ENCODE measurements at regions not wholly inside any gene's neighbourhood (a gene's known extent, or its start where the extent isn't known, plus 50 kb on each side); places are given as distances from the start of the nearest gene placed in this dataset.
"Not testable (repeated sequence)": the region's sequence is repeated elsewhere in the genome, so short reads cannot be mapped to it uniquely, and the experiment has no call there.

DNA sequence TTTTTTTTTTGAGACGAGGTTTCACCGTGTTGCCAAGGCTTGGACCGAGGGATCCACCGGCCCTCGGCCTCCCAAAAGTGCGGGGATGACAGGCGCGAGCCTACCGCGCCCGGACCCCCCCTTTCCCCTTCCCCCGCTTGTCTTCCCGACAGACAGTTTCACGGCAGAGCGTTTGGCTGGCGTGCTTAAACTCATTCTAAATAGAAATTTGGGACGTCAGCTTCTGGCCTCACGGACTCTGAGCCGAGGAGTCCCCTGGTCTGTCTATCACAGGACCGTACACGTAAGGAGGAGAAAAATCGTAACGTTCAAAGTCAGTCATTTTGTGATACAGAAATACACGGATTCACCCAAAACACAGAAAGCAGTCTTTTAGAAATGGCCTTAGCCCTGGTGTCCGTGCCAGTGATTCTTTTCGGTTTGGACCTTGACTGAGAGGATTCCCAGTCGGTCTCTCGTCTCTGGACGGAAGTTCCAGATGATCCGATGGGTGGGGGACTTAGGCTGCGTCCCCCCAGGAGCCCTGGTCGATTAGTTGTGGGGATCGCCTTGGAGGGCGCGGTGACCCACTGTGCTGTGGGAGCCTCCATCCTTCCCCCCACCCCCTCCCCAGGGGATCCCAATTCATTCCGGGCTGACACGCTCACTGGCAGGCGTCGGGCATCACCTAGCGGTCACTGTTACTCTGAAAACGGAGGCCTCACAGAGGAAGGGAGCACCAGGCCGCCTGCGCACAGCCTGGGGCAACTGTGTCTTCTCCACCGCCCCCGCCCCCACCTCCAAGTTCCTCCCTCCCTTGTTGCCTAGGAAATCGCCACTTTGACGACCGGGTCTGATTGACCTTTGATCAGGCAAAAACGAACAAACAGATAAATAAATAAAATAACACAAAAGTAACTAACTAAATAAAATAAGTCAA is 2276.4 kb upstream of the TPTE start:
- H3K4me3 Mint-ChIP-seq; H3K4me2 ChIP-seq (ENCODE audit: insufficient read depth, insufficient read length, low read length); H3K23me2 ChIP-seq (ENCODE audit: insufficient read length, low read depth, low read length, poor library complexity, severe bottlenecking); H3K18ac ChIP-seq (ENCODE audit: insufficient read length, low read depth, low read length); H3K27ac ChIP-seq (ENCODE audit: insufficient read length, low read depth, low read length); H2AK5ac ChIP-seq (ENCODE audit: insufficient read length, low read length); H3K4ac ChIP-seq (ENCODE audit: low read depth, low read length); H3K27me3 ChIP-seq (ENCODE audit: insufficient read depth, low read length); H3K14ac ChIP-seq (ENCODE audit: insufficient read depth, low read length); H2AFZ ChIP-seq (ENCODE audit: low read length); H4K5ac ChIP-seq (ENCODE audit: insufficient read length, low read depth, low read length); H2BK15ac ChIP-seq (ENCODE audit: low read depth, low read length); H3T11ph ChIP-seq (ENCODE audit: low read length); H3K27ac Mint-ChIP-seq; H2BK20ac ChIP-seq (ENCODE audit: low read depth, low read length, poor library complexity, severe bottlenecking); H2BK12ac ChIP-seq (ENCODE audit: insufficient read length, low read depth, low read length); H3K79me2 ChIP-seq (ENCODE audit: insufficient read depth, low read length); H3K36me3 Mint-ChIP-seq (ENCODE audit: insufficient read depth in 1 of 3, low read depth in 3 of 3); H2BK5ac ChIP-seq (ENCODE audit: insufficient read length, low read length); H3K4me1 Mint-ChIP-seq; H2BK120ac ChIP-seq (ENCODE audit: low read depth, low read length, poor library complexity, severe bottlenecking); H3K56ac ChIP-seq (ENCODE audit: insufficient read length, low read depth, low read length); H3K23ac ChIP-seq (ENCODE audit: insufficient read length, low read depth, low read length); H3K4me1 ChIP-seq (ENCODE audit: insufficient read depth, low read length); H3K9me3 ChIP-seq (ENCODE audit: control insufficient read depth, low read depth, low read length); H4K91ac ChIP-seq (ENCODE audit: insufficient read length, low read depth, low read length); H4K8ac ChIP-seq (replicated peaks; ENCODE audit: insufficient read length, low read depth, low read length); H4K20me1 ChIP-seq (ENCODE audit: control insufficient read depth, insufficient read depth, insufficient read length); H3K27me3 Mint-ChIP-seq (ENCODE audit: low read depth); H3K79me1 ChIP-seq (ENCODE audit: insufficient read depth, low read depth, low read length, poor library complexity, severe bottlenecking); H3K9ac ChIP-seq (ENCODE audit: extremely low read depth, insufficient read length, low read length); H3K9me3 Mint-ChIP-seq; DNase-seq: not testable (repeated sequence)
- no CpG with 5 or more reads among the region's 49 CpGs for WGBS (ENCODE audit: extremely low coverage, insufficient read length, low lambda C conversion rate)

DNA sequence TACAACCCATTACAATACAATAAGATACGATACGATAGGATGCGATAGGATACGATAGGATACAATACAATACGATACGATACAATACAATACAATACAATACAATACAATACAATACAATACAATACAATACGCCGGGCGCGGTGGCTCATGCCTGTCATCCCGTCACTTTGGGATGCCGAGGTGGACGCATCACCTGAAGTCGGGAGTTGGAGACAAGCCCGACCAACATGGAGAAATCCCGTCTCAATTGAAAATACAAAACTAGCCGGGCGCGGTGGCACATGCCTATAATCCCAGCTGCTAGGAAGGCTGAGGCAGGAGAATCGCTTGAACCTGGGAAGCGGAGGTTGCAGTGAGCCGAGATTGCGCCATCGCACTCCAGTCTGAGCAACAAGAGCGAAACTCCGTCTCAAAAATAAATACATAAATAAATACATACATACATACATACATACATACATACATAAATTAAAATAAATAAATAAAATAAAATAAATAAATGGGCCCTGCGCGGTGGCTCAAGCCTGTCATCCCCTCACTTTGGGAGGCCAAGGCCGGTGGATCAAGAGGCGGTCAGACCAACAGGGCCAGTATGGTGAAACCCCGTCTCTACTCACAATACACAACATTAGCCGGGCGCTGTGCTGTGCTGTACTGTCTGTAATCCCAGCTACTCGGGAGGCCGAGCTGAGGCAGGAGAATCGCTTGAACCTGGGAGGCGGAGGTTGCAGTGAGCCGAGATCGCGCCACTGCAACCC is 2275.6 kb upstream of the TPTE start:
- H2BK5ac ChIP-seq (ENCODE audit: insufficient read length, low read length); H4K8ac ChIP-seq (replicated peaks; ENCODE audit: insufficient read length, low read depth, low read length); H3K4me3 Mint-ChIP-seq; H3K27me3 Mint-ChIP-seq (ENCODE audit: low read depth); H3K4me2 ChIP-seq (ENCODE audit: insufficient read depth, insufficient read length, low read length); H3K56ac ChIP-seq (ENCODE audit: insufficient read length, low read depth, low read length); H3K9ac ChIP-seq (ENCODE audit: extremely low read depth, insufficient read length, low read length); H3T11ph ChIP-seq (ENCODE audit: low read length); H4K20me1 ChIP-seq (ENCODE audit: control insufficient read depth, insufficient read depth, insufficient read length); H2BK120ac ChIP-seq (ENCODE audit: low read depth, low read length, poor library complexity, severe bottlenecking); H2AK5ac ChIP-seq (ENCODE audit: insufficient read length, low read length); H3K79me1 ChIP-seq (ENCODE audit: insufficient read depth, low read depth, low read length, poor library complexity, severe bottlenecking); DNase-seq; H3K14ac ChIP-seq (ENCODE audit: insufficient read depth, low read length); H3K27ac ChIP-seq (ENCODE audit: insufficient read length, low read depth, low read length); H3K79me2 ChIP-seq (ENCODE audit: insufficient read depth, low read length); H3K9me3 ChIP-seq (ENCODE audit: control insufficient read depth, low read depth, low read length); H2AFZ ChIP-seq (ENCODE audit: low read length); H3K23me2 ChIP-seq (ENCODE audit: insufficient read length, low read depth, low read length, poor library complexity, severe bottlenecking); H3K4ac ChIP-seq (ENCODE audit: low read depth, low read length); H3K4me1 Mint-ChIP-seq; H3K18ac ChIP-seq (ENCODE audit: insufficient read length, low read depth, low read length); H2BK20ac ChIP-seq (ENCODE audit: low read depth, low read length, poor library complexity, severe bottlenecking); H3K23ac ChIP-seq (ENCODE audit: insufficient read length, low read depth, low read length); H3K36me3 Mint-ChIP-seq (ENCODE audit: insufficient read depth in 1 of 3, low read depth in 3 of 3); H2BK12ac ChIP-seq (ENCODE audit: insufficient read length, low read depth, low read length); H4K91ac ChIP-seq (ENCODE audit: insufficient read length, low read depth, low read length); H3K27ac Mint-ChIP-seq; H3K27me3 ChIP-seq (ENCODE audit: insufficient read depth, low read length); H3K4me1 ChIP-seq (ENCODE audit: insufficient read depth, low read length); H3K9me3 Mint-ChIP-seq; H4K5ac ChIP-seq (ENCODE audit: insufficient read length, low read depth, low read length); H2BK15ac ChIP-seq (ENCODE audit: low read depth, low read length): not testable (repeated sequence)
- WGBS (ENCODE audit: extremely low coverage, insufficient read length, low lambda C conversion rate) = no CpG with 5 or more reads among the region's 40 CpGs
